ENCODE measurements at regions not wholly inside any gene's neighbourhood (a gene's known extent, or its start where the extent isn't known, plus 50 kb on each side); places are given as distances from the start of the nearest gene placed in this dataset.

GRCh38 chr5:120794121-120794520, 330.0 kb downstream of the PRR16 start:
- no peaks in the 10 kb centered on the region for H3K36me3 ChIP-seq (replicated peaks in 1 of 2; ENCODE audit: control insufficient read depth in 1 of 2, insufficient read depth in 2 of 2, low read length in 2 of 2)
- POLR2A ChIA-PET: no interaction called here
- no peak overlapping the region for H3K27ac ChIP-seq (ENCODE audit: extremely low read length, insufficient read depth, low read length)
- H3K27me3 ChIP-seq (ENCODE audit: control insufficient read depth in 1 of 2, insufficient read depth in 2 of 2, low read length in 2 of 2): no peaks in the 10 kb centered on the region
- no peak for TF ChIP-seq KAT8 (CRISPR knock-in tag; IDR thresholded peaks at IDR 0.05)
- no peak for TF ChIP-seq THAP9 (CRISPR knock-in tag; IDR thresholded peaks at IDR 0.05; ENCODE audit: borderline replicate concordance)
- no peak for TF ChIP-seq ZFP91 (CRISPR knock-in tag; IDR thresholded peaks at IDR 0.05; ENCODE audit: borderline replicate concordance)
- no peak for TF ChIP-seq ZNF660 (CRISPR knock-in tag; IDR thresholded peaks at IDR 0.05; ENCODE audit: borderline replicate concordance, low read depth)
- no peak for TF ChIP-seq FOSL1 (CRISPR knock-in tag; IDR thresholded peaks at IDR 0.05; ENCODE audit: borderline replicate concordance)
- TF ChIP-seq CHCHD3 (CRISPR knock-in tag; IDR thresholded peaks at IDR 0.05): no peak
- no peak overlapping the region for H3K4me2 ChIP-seq (ENCODE audit: low read depth, low read length)
- H3K79me2 ChIP-seq (ENCODE audit: insufficient read depth, low read length): no peaks in the 10 kb centered on the region
- H3K9ac ChIP-seq (ENCODE audit: insufficient read depth, low read depth, low read length): no peak overlapping the region
- H4K20me1 ChIP-seq (ENCODE audit: insufficient read depth, low read length): no peaks in the 10 kb centered on the region
- intact Hi-C loops (cut with micrococcal nuclease; ENCODE audit: unreplicated experiment) (loop anchor here (2.0 kb wide), 1 partner anchor 37 kb away; no protein-coding TSS in a partner anchor), in situ Hi-C loops (cut with HindIII; ENCODE audit: extremely low pct_ligation_motif_present, low pct_unique_long_range_greater_than_20kb) (no loop called here)
- no peak for FAIRE-seq
- no peak overlapping the region for H3K4me3 ChIP-seq (replicated peaks in 1 of 3; ENCODE audit: insufficient read depth in 1 of 3, low read depth in 2 of 3, low read length in 3 of 3)
- DNase-seq (ENCODE audit: low spot score): no peak
- WGBS (ENCODE audit: low lambda C conversion rate): 14% methylated on average over 1 of the region's 1 CpG
- H3K4me1 ChIP-seq (ENCODE audit: insufficient read depth, low read length): no peaks in the 10 kb centered on the region
- no peaks in the 10 kb centered on the region for H3K9me3 ChIP-seq (ENCODE audit: low read length)
- no peak for ATAC-seq
- CTCF ChIA-PET (ENCODE audit: low intra/inter-chr PET ratio, low total read pairs): no interaction called here
- BruUV-seq (replicated peaks): no TSS peak
- H2AFZ ChIP-seq (ENCODE audit: low read length): no peak overlapping the region
